Astrocyte of the cerebellum (primary cell): ENCODE measurements at regions not wholly inside any gene's neighbourhood (a gene's known extent, or its start where the extent isn't known, plus 50 kb on each side); places are given as distances from the start of the nearest gene placed in this dataset.

Experiments
- DNase-seq: peaks from one replicate; pipeline ENCODE4 v3.0.0-alpha.2; 2011; ENCODE audit warnings: low read depth
- H3K4me3 ChIP-seq: 2 replicates; pipeline ENCODE4 v1.5.1; 2011; ENCODE audit warnings: mild to moderate bottlenecking, low read depth, low read length, moderate library complexity
- CTCF ChIP-seq: IDR thresholded peaks from 2 replicates; pipeline ENCODE4 v1.5.1; 2012; ENCODE audit warnings: low read length, low read depth, moderate library complexity, mild to moderate bottlenecking; ENCODE audit errors: missing control alignments
- in situ Hi-C: cut with HindIII; loops from 2 replicates; pipeline ENCODE4 v1.10.0; 2017; ENCODE audit warnings: low sequenced_read_pairs

GRCh38 chr4:124028182-124028581, 631.6 kb downstream of the SPRY1 start:
- no peak for DNase-seq
- in situ Hi-C loops: no loop called here
- no peak for TF ChIP-seq CTCF
- H3K4me3 ChIP-seq: no peak overlapping the region

- no peak for DNase-seq
- no peak for TF ChIP-seq CTCF
- in situ Hi-C loops: no loop called here
- no peak overlapping the region for H3K4me3 ChIP-seq
These were observed 633.6 kb downstream of the SPRY1 start for GRCh38 chr4:124030147-124030546.

- in situ Hi-C loops: no loop called here
- TF ChIP-seq CTCF: no peak
- no peak for DNase-seq
- no peak overlapping the region for H3K4me3 ChIP-seq
These were observed 635.4 kb downstream of the SPRY1 start for GRCh38 chr4:124032035-124032434.

- no peak for DNase-seq
- no peak for TF ChIP-seq CTCF
- in situ Hi-C loops: no loop called here
- H3K4me3 ChIP-seq: no peak overlapping the region
These were observed 638.9 kb downstream of the SPRY1 start for GRCh38 chr4:124035364-124036041.

GRCh38 chr4:124037236-124037635, 640.6 kb downstream of the SPRY1 start:
- no peak for TF ChIP-seq CTCF
- DNase-seq: no peak
- in situ Hi-C loops: no loop called here
- no peak overlapping the region for H3K4me3 ChIP-seq

GRCh38 chr4:124044330-124044729, 647.7 kb downstream of the SPRY1 start:
- in situ Hi-C loops: no loop called here
- no peak for TF ChIP-seq CTCF
- no peak overlapping the region for H3K4me3 ChIP-seq
- DNase-seq: no peak
